ENCODE measurements at regions not wholly inside any gene's neighbourhood (a gene's known extent, or its start where the extent isn't known, plus 50 kb on each side); places are given as distances from the start of the nearest gene placed in this dataset.
"Not testable (repeated sequence)": the region's sequence is repeated elsewhere in the genome, so short reads cannot be mapped to it uniquely, and the experiment has no call there.

- DNase-seq = no peak
These were observed 1033.6 kb downstream of the FAM181B start for GRCh38 chr11:81700076-81700475.

DNA sequence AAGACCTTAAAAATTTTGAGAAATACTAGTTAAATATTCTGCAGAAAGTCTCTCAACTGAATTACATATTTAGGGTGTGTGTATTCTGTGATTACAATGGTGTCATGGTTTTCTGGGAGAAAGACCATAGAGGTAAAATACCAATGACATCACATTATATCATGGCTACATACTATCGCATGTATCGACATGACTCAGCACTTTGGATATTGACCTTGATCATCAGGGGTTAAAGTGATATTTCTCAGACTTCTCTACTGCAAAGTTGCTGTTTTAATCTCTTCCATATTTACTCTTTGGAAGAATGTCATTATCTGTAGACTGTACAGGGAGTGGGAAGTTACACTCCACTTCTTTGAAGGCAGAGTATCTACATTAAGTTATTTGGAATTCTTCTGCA, 1046.6 kb downstream of the FAM181B start:
- DNase-seq = no peak

DNA sequence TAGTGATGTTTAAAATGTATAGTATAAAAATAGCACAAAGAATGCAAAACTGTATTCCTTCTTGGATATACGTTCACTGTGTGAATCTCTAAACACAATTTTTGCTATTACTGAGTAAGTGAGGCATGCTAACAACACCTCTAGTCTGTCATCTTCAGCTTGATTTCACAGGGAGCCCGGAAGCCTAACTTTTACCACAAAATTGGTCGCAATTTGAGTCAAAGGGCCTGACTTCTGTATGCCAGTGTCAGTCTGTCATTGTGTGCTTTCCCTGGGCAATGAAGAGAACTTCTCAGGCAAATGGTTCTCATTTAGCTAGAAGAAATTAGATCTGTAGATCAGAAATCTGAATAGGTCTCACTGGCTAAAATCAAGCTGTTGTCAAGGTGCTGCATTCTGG, 1059.5 kb downstream of the FAM181B start:
- no peak for DNase-seq

GRCh38 chr11:81673001-81673400, 1060.7 kb downstream of the FAM181B start:
- DNase-seq = no peak

DNA sequence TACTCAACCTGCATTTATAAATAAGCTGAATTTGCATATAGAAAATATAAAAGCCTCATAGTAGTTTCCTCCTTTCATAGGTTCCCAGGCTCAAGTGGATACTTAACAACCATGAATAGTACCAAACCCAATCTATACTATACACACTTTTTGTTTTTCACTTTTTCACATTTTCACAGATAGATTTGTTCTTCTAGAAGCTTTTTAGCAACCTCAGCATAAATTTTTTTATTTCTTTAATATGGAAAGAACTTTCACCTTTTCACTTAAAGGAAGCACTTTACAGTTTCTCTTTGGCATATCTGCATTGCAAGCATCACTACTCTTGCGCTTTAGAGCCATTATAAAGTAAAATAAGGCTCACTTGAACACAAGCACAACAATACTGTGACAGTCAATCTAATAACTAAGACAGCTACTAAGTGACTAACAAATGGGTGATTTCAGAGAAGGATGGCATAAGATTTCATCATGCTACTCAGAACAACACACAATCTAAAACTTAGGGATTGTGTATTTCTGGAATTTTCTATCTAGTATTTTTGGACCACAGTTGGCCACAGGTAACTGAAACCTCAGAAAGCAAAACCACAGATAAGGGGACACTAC, 1063.6 kb downstream of the FAM181B start:
- DNase-seq = no peak

- no peak for DNase-seq
These were observed 1074.9 kb downstream of the FAM181B start for GRCh38 chr11:81658722-81659121.

- no peak for DNase-seq
These were observed 1078.3 kb downstream of the FAM181B start for GRCh38 chr11:81655351-81655750.

DNA sequence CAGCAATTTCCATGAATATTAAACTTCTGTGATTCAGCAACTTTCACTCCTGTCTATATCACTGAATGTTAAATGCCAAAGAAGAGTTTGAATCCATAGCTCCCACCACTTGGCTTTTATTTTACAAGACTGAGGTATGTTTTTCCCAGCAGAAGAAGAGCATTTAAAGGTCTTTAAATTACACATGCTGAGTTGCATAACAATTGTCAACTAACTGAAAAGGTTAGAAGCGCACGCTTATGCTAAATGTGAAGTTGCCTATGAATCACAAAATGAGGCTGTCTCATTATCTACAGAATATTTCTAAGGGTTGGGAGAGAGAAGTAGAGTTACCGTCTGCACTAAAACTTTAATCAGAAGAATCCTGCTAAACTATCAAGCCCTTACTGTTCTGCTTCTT, 1086.3 kb downstream of the FAM181B start:
- no peak for DNase-seq

DNA sequence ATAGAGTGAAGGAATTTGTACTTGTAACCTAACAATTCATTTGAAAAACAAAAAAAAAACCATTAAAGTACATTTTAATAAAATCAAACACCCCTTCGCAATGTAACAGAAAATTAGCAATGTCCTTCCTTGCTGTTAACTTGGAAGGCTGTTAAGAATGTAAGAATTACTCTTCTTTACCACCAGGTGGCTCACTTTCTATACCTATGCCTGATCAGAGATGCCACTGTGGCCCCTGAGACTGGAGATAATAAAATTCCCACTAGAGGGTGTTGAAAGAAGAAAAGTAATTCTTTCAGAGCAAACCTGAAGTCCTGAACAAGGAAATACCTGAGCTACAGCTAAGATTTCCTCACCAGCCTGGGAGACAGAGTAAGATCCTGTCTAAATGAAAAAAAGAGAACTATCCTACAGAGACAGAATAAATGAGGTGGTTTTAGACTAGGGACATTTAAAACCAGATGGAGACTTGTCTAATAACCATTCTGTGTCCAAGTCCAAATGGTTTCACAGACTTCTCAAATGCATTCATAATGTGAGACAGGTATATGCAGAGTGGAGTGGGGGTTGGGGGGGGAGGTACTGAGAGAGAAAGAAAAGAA, 1089.3 kb downstream of the FAM181B start:
- DNase-seq = peak; percentile 0

DNA sequence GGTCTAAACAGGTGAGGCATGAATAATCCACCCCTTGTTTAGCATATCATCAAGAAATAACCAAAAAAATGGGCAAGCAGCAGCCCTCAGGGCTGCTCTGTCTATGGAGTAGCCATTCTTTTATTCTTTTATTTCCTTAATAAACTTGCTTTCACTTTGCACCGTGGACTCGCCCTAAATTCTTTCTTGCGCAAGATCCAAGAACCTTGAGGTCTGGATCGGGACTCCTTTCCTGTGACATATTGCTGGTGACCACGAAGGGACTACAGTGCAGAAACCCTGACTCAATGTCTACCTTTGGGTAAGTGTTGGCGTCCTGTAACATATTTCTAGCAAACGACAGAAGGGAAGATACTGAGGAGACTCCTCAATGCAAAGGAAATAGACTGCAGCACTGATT, 1099.2 kb downstream of the FAM181B start:
- no peak for DNase-seq

GRCh38 chr11:81602508-81602907, 1131.2 kb downstream of the FAM181B start:
- DNase-seq = no peak

GRCh38 chr11:81596704-81597103, 1137.0 kb downstream of the FAM181B start:
- DNase-seq = no peak

- DNase-seq = no peak
These were observed 1148.2 kb downstream of the FAM181B start for GRCh38 chr11:81585390-81585933.

DNA sequence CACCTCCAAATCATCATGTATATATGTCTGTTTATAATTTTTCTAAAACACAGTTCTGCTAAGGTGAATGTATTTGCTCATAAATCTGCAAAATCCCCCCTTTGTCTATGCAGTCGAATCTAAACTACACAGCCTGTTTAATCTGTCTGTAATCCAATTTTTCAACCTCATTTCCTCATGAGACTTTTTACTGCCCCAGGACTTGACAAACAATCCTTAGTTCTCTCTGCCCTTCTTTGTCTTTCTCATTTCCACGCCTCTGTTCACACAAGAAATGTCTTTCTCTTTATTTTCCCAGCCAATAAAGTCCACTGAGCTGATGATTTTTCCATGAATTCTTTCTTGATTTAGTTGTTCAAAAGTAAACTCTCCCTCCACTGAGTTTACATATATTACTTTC, 1154.3 kb downstream of the FAM181B start:
- DNase-seq = no peak

- no peak for DNase-seq
These were observed 1155.1 kb downstream of the FAM181B start for GRCh38 chr11:81578571-81578970.

DNA sequence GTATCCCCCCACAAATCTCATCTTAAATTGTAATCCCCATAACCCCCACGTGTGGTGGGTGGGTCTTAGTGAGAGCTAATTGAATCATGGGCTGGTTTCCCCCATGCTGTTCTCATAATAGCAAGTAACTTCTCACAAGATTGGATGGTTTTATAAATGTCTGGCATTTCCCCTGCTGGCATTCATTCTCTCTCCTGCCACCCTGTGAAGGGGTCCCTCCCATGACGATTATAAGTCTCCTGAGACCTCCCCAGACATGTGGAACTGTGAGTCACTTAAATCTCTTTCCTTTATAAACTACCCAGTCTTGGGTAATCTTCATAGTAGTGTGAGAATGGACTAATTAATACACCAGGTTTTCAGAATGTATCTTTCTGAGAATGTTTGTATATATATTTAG, 1159.4 kb downstream of the FAM181B start:
- DNase-seq = no peak

GRCh38 chr11:81573367-81573766, 1160.3 kb downstream of the FAM181B start:
- DNase-seq = no peak

- no peak for DNase-seq
These were observed 1163.0 kb downstream of the FAM181B start for GRCh38 chr11:81570669-81571068.

DNA sequence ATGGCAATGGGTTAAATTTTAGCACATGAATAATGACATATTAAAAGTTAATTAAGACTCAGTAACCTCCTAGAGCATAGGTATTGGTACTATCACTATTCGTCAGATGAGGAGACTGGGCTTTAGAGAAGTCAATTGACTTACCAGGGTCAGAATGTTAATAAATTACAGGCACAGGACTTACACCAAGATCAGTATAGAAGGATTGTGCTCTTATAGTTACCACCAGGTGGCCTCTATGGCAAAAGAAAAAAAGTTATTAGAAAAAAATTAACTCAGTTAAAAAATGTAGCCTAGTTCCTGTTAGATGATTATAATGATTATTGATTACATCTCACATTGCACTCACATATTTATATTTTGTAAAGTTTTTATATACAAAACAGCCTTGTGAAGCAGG, 1163.7 kb downstream of the FAM181B start:
- DNase-seq = no peak

DNA sequence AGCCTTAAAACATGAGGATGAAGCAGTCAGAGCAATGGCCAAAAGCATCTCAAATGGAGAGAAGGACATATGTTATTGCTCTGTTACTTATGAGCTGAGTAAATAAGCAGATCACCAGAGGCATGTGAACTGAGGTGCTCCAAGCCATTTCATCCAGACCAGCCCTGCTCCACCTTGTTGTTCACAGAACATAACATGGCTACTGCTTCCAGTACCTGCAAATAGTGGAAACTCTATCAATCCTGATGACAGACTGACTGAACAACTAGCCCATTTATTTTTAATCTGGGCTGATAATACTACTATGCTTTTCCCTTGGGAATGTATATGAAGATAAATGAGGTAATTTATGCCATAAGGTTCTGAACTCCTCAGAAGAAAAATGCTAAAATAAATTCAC, 1164.7 kb downstream of the FAM181B start:
- no peak for DNase-seq

DNA sequence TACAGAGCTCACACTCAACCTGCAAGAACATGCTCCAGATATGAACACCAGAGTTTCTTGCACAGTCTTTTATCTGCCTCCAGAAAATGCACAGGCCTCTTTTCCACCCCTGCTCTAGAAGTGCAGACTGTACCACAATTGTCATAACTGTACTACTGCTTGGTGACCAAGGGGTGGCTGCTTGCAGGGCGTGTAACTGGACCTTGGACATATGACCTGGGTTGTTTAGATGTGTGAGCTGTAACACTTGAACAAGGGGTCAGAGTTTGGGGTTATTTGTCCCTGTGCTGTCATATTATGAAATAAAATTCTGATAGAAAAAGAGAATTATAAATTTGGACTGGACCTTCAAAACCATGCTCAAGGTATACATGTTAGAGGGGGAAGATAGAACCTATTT, 1185.5 kb downstream of the FAM181B start:
- DNase-seq = no peak

DNA sequence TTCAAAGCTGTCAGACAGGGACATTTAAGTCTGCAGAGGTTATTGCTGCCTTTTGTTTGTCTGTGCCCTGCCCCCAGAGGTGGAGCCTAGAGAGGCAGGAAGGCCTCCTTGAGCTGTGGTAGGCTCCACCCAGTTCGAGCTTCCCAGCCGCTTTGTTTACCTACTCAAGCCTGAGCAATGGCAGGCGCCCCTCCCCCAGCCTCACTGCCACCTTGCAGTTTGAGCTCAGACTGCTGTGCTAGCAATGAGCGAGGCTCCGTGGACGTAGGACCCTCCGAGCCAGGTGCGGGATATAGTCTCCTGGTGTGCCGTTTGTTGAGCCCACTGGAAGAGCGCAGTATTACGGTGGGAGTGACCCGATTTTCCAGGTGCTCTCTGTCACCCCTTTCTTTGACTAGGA, 1193.9 kb downstream of the FAM181B start:
- not testable (repeated sequence) for DNase-seq

DNA sequence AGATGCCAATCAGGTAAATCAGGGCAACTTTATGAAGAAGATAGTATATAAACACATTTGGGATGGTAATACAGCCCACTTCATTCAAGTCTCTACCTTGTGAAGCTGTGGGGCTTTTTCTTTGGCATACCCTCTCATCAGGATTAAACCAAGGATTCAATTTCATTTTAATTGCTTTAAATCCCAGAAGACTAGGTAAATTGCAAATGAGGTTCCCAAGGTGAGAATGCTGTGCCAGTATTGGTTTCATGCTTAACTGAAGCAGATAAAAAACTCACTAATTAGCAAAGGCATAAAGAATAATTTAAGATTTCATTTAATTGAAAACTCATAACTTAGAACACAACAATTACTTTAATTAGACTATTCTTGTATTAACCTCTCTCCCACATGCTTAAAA, 1218.1 kb downstream of the FAM181B start:
- DNase-seq = no peak

DNA sequence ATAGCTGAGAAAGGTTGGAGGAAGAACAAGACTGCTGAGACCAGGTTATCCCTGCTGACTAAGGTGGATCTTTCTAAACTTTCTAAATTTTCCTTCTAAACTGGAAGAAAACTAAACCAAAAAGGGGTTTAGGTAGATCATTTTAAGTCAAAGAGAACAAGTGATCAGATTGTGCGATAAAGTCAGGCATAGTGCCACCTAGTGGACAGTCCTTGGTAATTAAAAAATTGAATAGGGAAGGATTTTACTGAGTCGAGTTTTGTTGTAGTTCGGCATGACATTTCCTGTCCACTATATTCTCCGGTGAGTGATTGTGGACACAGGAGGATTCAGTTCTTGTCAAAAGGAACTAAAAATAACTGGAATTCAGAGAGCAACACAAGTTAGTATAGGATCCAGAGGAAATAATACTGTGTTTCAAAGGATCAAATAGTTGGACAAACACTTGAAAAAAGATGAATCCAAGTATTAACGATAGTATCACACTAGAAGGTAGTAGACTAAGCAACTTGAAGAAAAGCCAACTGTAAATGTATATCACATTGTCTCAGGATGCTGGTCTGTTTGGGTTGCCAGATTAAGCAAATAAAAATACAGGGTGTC, 1236.4 kb downstream of the FAM181B start:
- DNase-seq = peak; percentile 1

DNA sequence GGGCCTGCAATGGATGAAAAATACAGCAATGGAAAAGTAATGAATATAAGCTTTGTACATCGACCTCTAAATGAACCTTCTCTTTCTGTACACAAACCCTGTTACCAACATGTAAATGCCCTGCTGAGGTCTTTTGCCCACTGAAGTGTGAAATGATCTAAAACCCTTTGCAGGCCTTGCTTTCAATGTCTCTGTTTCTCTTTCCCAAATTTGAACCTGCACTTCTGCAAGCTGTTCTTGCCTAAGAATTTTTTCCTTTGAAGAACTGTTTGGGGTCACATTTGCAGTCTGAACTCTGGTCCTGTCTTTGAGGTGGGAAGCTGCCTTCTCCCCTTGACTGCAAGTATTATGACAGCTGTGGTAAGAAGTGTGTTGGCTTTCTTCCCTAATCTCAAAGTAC, 1237.1 kb downstream of the FAM181B start:
- no peak for DNase-seq
